PC-3 (cell line): ENCODE measurements at regions not wholly inside any gene's neighbourhood (a gene's known extent, or its start where the extent isn't known, plus 50 kb on each side); places are given as distances from the start of the nearest gene placed in this dataset.

Source experiments
- ATAC-seq: fragments of 200-7000 bp; cut with Tn5 transposase; 2 replicates; pipeline ENCODE4 v1.9.1; 2020; ENCODE audit warnings: mild to moderate bottlenecking, moderate library complexity
- BruUV-seq: library from RNA; stranded (reverse); fragments of 400-500 nt; replicated peaks from 2 replicates; lab custom pipeline; 2021; lab: Mats Ljungman, UMichigan
- CTCF ChIA-PET: fragments of 300-600 bp; sonication (Branson Sonifier 250); formaldehyde crosslinking; loops from one replicate; lab custom pipeline; 2022; ENCODE audit warnings: antibody characterized with exemption; lab: Charles Lee
- POLR2A ChIA-PET: fragments of 300-600 bp; sonication (Branson Sonifier 250); formaldehyde crosslinking; loops from one replicate; lab custom pipeline; 2022; ENCODE audit warnings: antibody characterized with exemption; ENCODE audit not compliant: unreplicated experiment; lab: Charles Lee
- DNase-seq: peaks from one replicate; pipeline ENCODE4 v3.0.0-alpha.2; 2015
- H2AFZ ChIP-seq: fragments of 300-600 bp; sonication (generic); 2 replicates; pipeline ENCODE4 v1.6.0; 2016; ENCODE audit warnings: antibody characterized with exemption, low read length
- H3F3A ChIP-seq: fragments of 300-600 bp; sonication (generic); one replicate; pipeline ENCODE4 v1.6.0; 2017; ENCODE audit warnings: antibody characterized with exemption, low read length, control low read depth, mild to moderate bottlenecking; ENCODE audit not compliant: unreplicated experiment
- H3K27ac ChIP-seq: fragments of 300-600 bp; sonication (generic); 2 replicates; pipeline ENCODE4 v1.5.1; 2016; ENCODE audit warnings: mild to moderate bottlenecking, low read length
- H3K27me3 ChIP-seq: fragments of 300-600 bp; sonication (generic); 2 replicates; pipeline ENCODE4 v1.6.1; 2016; ENCODE audit warnings: low read length, mixed read lengths
- H3K36me3 ChIP-seq: fragments of 300-600 bp; sonication (generic); 2 replicates; pipeline ENCODE4 v1.6.1; 2016; ENCODE audit warnings: low read depth, mixed run types, low read length, mixed read lengths
- H3K4me1 ChIP-seq: fragments of 300-600 bp; sonication (generic); 2 replicates; pipeline ENCODE4 v1.5.1; 2016; ENCODE audit warnings: low read length; ENCODE audit not compliant: insufficient read depth
- H3K4me2 ChIP-seq: fragments of 300-600 bp; sonication (generic); 2 replicates; pipeline ENCODE4 v1.6.0; 2016; ENCODE audit warnings: low read length
- H3K4me3 ChIP-seq: fragments of 300-600 bp; sonication (generic); 2 replicates; pipeline ENCODE4 v1.5.1; 2016; ENCODE audit warnings: mild to moderate bottlenecking, low read length, mixed read lengths
- H3K79me2 ChIP-seq: fragments of 300-600 bp; sonication (generic); 2 replicates; pipeline ENCODE4 v1.6.1; 2017; ENCODE audit warnings: low read length, mixed read lengths
- H3K9ac ChIP-seq: fragments of 300-600 bp; sonication (generic); 2 replicates; pipeline ENCODE4 v1.6.0; 2016; ENCODE audit warnings: mild to moderate bottlenecking, low read length
- H3K9me2 ChIP-seq: fragments of 300-600 bp; sonication (generic); replicated peaks from 2 replicates; pipeline ENCODE4 v1.6.1; 2016; ENCODE audit warnings: mixed run types, low read length, mixed read lengths
- H3K9me3 ChIP-seq: fragments of 300-600 bp; sonication (generic); 2 replicates; pipeline ENCODE4 v1.6.1; 2016; ENCODE audit warnings: low read length, mixed read lengths
- H4K20me1 ChIP-seq: fragments of 300-600 bp; sonication (generic); 2 replicates; pipeline ENCODE4 v1.6.1; 2016; ENCODE audit warnings: low read length, mixed read lengths
- CTCF ChIP-seq: fragments of 300-600 bp; sonication (generic); conservative IDR thresholded peaks from 2 replicates; pipeline ENCODE4 v1.5.1; 2017; ENCODE audit warnings: antibody characterized with exemption, low read depth, mild to moderate bottlenecking, low read length
- EZH2 ChIP-seq: fragments of 300-600 bp; sonication (generic); IDR thresholded peaks from one replicate; pipeline ENCODE4 v1.6.1; 2017; ENCODE audit warnings: antibody characterized with exemption, mild to moderate bottlenecking, low read length; ENCODE audit not compliant: unreplicated experiment
- EZH2phosphoT487 ChIP-seq: fragments of 300-600 bp; sonication (generic); IDR thresholded peaks from 2 replicates; pipeline ENCODE4 v1.6.1; 2018; ENCODE audit warnings: mild to moderate bottlenecking, antibody characterized with exemption, low read length, borderline replicate concordance
- intact Hi-C: fragments of 100-400 bp; cut with micrococcal nuclease; formaldehyde crosslinking; loops from 2 replicates; pipeline ENCODE4 v1.9.0; 2023

- intact Hi-C loops, result no loop called here
- H3K79me2 ChIP-seq, result no peaks in the 10 kb centered on the region
Observed at GRCh38 chr1:29684141-29684540, 447.8 kb downstream of the PTPRU start.

GRCh38 chr1:29683472-29683871 lies 447.1 kb downstream of the PTPRU start:
- H2AFZ ChIP-seq, result no peak overlapping the region
- no peaks in the 10 kb centered on the region for H4K20me1 ChIP-seq
- DNase-seq, result no peak
- H3K9me2 ChIP-seq, result no peaks in the 10 kb centered on the region
- ATAC-seq, result no peak
- H3K4me3 ChIP-seq, result no peak overlapping the region
- no peaks in the 10 kb centered on the region for H3K9me3 ChIP-seq
- no peaks in the 10 kb centered on the region for H3F3A ChIP-seq
- no TSS peak for BruUV-seq
- no peak overlapping the region for H3K9ac ChIP-seq
- peak overlapping the region; percentile 65; the same call in 1 of the 2 replicates for H3K4me2 ChIP-seq
- POLR2A ChIA-PET, result interaction anchor here (0.5 kb wide), 1 partner anchor 1035 kb away, joined by 3 read pairs; no protein-coding TSS in a partner anchor
- H3K27ac ChIP-seq, result peak overlapping the region; percentile 60
- H3K79me2 ChIP-seq, result no peaks in the 10 kb centered on the region
- no peaks in the 10 kb centered on the region for H3K27me3 ChIP-seq
- peaks cover 35% of the 10 kb centered on the region for H3K4me1 ChIP-seq
- H3K36me3 ChIP-seq, result no peaks in the 10 kb centered on the region
- TF ChIP-seq CTCF (no peak), EZH2 (no peak), EZH2phosphoT487 (no peak)
- CTCF ChIA-PET, result interaction anchor here (0.6 kb wide), 1 partner anchor 31 kb away, joined by 3 read pairs; no protein-coding TSS in a partner anchor
- intact Hi-C loops, result loop anchor here (2.0 kb wide), 1 partner anchor 45 kb away; no protein-coding TSS in a partner anchor

More at GRCh38 chr1:29684141-29684540, 447.8 kb downstream of the PTPRU start:
- H3K9me3 ChIP-seq, result no peaks in the 10 kb centered on the region
- ATAC-seq, result no peak
- no peaks in the 10 kb centered on the region for H4K20me1 ChIP-seq
- H3K27ac ChIP-seq, result no peak overlapping the region
- no peaks in the 10 kb centered on the region for H3K36me3 ChIP-seq
- POLR2A ChIA-PET, result no interaction called here
- TF ChIP-seq CTCF (no peak), EZH2phosphoT487 (no peak), EZH2 (no peak)
- BruUV-seq, result no TSS peak
- H3K9me2 ChIP-seq, result no peaks in the 10 kb centered on the region
- H2AFZ ChIP-seq, result no peak overlapping the region
- H3K4me2 ChIP-seq, result no peak overlapping the region
- no peaks in the 10 kb centered on the region for H3K27me3 ChIP-seq
- H3K4me1 ChIP-seq, result peaks cover 41% of the 10 kb centered on the region
- no peak for DNase-seq
- no peaks in the 10 kb centered on the region for H3F3A ChIP-seq
- CTCF ChIA-PET, result no interaction called here
- H3K4me3 ChIP-seq, result no peak overlapping the region
- no peak overlapping the region for H3K9ac ChIP-seq

GRCh38 chr1:29682919-29683295 lies 446.6 kb downstream of the PTPRU start:
- no peaks in the 10 kb centered on the region for H3K27me3 ChIP-seq
- H3K9me3 ChIP-seq, result no peaks in the 10 kb centered on the region
- peak; percentile 83 for DNase-seq
- no peaks in the 10 kb centered on the region for H3K36me3 ChIP-seq
- H3K9me2 ChIP-seq, result no peaks in the 10 kb centered on the region
- peak overlapping the region; percentile 29; the same call in 1 of the 2 replicates for H2AFZ ChIP-seq
- no peak overlapping the region for H3K4me3 ChIP-seq
- no peak for TF ChIP-seq EZH2
- TF ChIP-seq CTCF, result no peak
- no peak for TF ChIP-seq EZH2phosphoT487
- CTCF ChIA-PET, result interaction anchor here (0.6 kb wide), 2 partner anchors 31 to 351 kb away, joined by 3 read pairs; no protein-coding TSS in a partner anchor
- no peaks in the 10 kb centered on the region for H4K20me1 ChIP-seq
- H3F3A ChIP-seq, result no peaks in the 10 kb centered on the region
- peak; percentile 93 for ATAC-seq
- H3K27ac ChIP-seq, result peak overlapping the region; percentile 60
- BruUV-seq, result no TSS peak
- H3K9ac ChIP-seq, result no peak overlapping the region
- H3K79me2 ChIP-seq, result no peaks in the 10 kb centered on the region
- POLR2A ChIA-PET, result interaction anchor here (0.5 to 0.7 kb wide), 2 partner anchors 243 to 1036 kb away, joined by 3 to 6 read pairs; no protein-coding TSS in a partner anchor
- H3K4me2 ChIP-seq, result peak overlapping the region; percentile 65
- H3K4me1 ChIP-seq, result peaks cover 29% of the 10 kb centered on the region
- intact Hi-C loops, result loop anchor here (1.0 to 2.0 kb wide), 2 partner anchors 44 to 113 kb away; no protein-coding TSS in a partner anchor
